ENCODE measurements at regions not wholly inside any gene's neighbourhood (a gene's known extent, or its start where the extent isn't known, plus 50 kb on each side); places are given as distances from the start of the nearest gene placed in this dataset.

DNA sequence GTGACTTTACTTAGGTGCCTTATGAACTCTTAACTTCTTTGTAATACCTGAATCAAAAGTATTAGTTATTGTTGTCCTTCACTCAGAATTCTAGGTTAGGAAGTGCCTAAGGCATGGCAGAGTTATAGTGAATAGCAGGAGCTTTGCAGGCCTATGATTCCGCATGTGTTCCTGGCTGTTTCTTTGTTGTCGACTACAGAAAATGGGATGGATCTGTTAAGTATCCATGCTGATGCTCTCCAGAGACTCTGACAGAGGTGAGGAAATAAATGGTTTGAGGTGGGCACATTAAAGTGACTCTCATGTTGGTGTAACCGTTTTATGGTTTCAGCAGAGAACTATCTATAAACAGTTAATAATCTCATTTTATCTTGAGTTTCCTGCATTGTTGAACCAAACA lies 1601.3 kb downstream of the PCDH7 start:
- TF ChIP-seq, protein P1, sequence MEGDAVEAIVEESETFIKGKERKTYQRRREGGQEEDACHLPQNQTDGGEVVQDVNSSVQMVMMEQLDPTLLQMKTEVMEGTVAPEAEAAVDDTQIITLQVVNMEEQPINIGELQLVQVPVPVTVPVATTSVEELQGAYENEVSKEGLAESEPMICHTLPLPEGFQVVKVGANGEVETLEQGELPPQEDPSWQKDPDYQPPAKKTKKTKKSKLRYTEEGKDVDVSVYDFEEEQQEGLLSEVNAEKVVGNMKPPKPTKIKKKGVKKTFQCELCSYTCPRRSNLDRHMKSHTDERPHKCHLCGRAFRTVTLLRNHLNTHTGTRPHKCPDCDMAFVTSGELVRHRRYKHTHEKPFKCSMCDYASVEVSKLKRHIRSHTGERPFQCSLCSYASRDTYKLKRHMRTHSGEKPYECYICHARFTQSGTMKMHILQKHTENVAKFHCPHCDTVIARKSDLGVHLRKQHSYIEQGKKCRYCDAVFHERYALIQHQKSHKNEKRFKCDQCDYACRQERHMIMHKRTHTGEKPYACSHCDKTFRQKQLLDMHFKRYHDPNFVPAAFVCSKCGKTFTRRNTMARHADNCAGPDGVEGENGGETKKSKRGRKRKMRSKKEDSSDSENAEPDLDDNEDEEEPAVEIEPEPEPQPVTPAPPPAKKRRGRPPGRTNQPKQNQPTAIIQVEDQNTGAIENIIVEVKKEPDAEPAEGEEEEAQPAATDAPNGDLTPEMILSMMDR (IDR thresholded peaks at IDR 0.05; ENCODE audit: insufficient read depth, low read depth, low read length) = no peak
- DNase-seq (ENCODE audit: low read depth) = no peak
- H3K4me3 ChIP-seq (ENCODE audit: low read depth, low read length) = no peak overlapping the region

DNA sequence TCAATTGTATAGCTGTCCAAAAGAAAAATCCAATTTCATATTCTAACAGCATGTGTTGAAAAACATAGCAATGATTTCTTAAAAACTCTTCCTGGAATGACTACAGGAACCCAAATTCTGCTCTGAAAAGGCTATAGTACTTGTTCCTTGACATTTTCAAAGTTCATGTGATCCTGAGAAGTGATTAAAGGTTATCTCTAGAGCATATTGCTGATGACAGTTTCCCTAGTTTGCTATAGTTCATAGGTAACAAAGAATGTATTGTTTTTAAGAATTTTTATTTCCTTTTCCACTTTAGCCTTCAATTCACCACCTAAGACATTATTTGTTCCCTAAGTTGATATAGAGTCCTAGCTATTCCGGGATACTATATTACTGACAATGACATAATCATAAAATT lies 1614.6 kb downstream of the PCDH7 start:
- TF ChIP-seq, protein P1 (IDR thresholded peaks at IDR 0.05; ENCODE audit: insufficient read depth, low read depth, low read length) = no peak
- no peak for DNase-seq (ENCODE audit: low read depth)
- H3K4me3 ChIP-seq (ENCODE audit: low read depth, low read length) = no peak overlapping the region

DNA sequence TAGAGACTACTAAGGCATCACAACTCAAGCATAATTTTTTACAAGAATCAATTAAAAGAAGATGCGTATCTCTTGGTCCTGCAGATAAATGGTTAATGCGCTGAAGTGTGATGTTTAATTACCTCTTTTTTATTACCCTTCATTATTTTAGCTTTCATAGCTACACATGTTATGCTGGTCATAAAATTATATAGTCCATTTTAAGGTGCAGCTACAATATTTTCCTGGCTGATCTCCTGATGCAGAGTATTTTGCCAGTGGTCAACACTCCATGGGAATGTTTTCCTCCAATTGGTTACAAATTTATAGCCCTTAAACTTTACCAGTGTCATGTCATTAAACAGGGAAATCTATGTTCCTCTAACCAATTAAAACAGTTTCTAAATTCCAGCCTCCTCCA lies 1617.2 kb downstream of the PCDH7 start:
- TF ChIP-seq, protein P1 (IDR thresholded peaks at IDR 0.05; ENCODE audit: insufficient read depth, low read depth, low read length) = no peak
- no peak overlapping the region for H3K4me3 ChIP-seq (ENCODE audit: low read depth, low read length)
- DNase-seq (ENCODE audit: low read depth) = no peak

DNA sequence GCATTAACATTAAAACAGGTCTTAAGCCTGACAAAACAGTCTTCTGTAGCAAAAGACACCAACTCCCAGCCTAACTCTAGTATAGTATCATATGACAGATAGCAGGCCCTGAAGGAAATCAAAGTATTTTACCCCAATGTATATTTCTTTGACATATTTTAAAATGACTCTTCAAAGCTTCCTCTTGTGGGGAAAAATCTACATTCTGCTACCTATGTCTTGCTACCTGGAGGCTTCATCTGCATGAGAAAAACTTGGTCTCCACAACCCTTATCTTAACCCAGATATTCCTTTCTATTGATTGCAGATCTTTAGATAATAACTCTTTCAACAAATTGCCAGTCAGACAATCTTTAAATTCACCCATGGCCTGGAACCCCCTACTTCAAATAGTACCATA lies 1620.4 kb downstream of the PCDH7 start:
- DNase-seq (ENCODE audit: low read depth) = no peak
- no peak overlapping the region for H3K4me3 ChIP-seq (ENCODE audit: low read depth, low read length)
- TF ChIP-seq, protein P1 (IDR thresholded peaks at IDR 0.05; ENCODE audit: insufficient read depth, low read depth, low read length) = no peak

DNA sequence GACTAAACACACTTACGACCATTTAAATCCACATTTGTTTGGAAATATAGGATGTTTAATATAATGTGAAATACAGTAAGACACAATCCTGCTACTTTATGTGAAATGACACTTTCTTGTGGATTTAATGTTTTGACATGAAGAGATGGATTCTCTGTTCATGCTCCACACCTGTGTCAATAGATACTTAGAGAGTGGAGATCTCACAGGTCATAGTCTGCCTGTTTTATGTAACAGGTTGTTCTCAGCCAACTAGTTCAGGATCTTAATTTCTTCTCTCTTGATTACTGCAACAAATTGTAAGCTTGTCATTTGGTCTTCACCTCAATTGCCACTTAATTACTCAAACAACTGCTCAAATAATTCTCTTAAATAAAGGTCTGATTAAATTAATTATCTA lies 1621.2 kb downstream of the PCDH7 start:
- no peak for DNase-seq (ENCODE audit: low read depth)
- no peak overlapping the region for H3K4me3 ChIP-seq (ENCODE audit: low read depth, low read length)
- TF ChIP-seq, protein P1 (IDR thresholded peaks at IDR 0.05; ENCODE audit: insufficient read depth, low read depth, low read length) = no peak

DNA sequence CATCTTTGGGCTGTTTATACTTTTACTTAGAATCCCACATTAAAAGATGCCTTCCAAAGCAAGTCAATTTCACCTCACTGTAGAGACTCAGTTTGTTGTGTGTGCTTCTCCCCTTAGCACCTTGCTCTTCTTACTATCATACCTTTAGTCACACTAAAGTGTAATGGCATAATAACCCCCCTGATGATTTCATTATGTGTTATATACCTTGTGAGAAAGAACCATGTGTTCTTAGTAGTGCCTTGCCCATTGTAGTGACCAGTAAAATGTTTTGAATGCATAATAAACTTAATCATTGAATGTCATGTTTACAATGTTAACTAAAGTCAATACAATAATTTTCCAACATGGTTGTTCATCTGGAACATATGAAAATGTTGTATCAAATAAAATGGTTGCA lies 1621.9 kb downstream of the PCDH7 start:
- no peak for DNase-seq (ENCODE audit: low read depth)
- TF ChIP-seq, protein P1 (IDR thresholded peaks at IDR 0.05; ENCODE audit: insufficient read depth, low read depth, low read length) = no peak
- no peak overlapping the region for H3K4me3 ChIP-seq (ENCODE audit: low read depth, low read length)

DNA sequence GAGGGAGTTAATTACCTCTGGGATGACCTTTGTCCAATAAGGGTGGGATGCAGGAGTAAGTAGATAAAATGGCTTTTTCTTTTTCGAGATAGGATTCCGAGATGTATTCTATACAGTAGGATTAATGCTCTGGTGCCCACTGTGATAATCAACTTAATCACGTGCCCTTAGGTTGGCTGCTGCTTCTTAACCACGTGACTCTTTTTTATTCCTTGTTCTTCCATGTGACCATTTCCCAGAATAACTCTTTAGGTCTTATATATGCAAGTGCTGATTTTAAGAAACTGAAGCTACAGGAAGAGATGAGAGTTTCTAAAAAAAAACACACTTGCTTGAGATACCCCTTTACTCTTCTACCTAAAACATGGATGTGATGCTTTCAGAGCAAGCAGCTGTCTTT lies 1628.9 kb downstream of the PCDH7 start:
- TF ChIP-seq, protein P1 (IDR thresholded peaks at IDR 0.05; ENCODE audit: insufficient read depth, low read depth, low read length) = no peak
- H3K4me3 ChIP-seq (ENCODE audit: low read depth, low read length) = no peak overlapping the region
- DNase-seq (ENCODE audit: low read depth) = no peak
